OCI-LY1 (cell line): ENCODE measurements at regions not wholly inside any gene's neighbourhood (a gene's known extent, or its start where the extent isn't known, plus 50 kb on each side); places are given as distances from the start of the nearest gene placed in this dataset.

Experiments
- EZH2 ChIP-seq: fragments of 200-600 bp; sonication (generic), shearing (Covaris generic); IDR thresholded peaks from 2 replicates; pipeline ENCODE4 v1.8.0; 2017; ENCODE audit warnings: borderline replicate concordance, mixed run types, mild to moderate bottlenecking, antibody characterized with exemption, low read length, moderate library complexity, mixed read lengths
- TF ChIP-seq, protein P1 (sequence below): fragments of 200-600 bp; sonication (generic), shearing (Covaris generic); IDR thresholded peaks from 2 replicates; pipeline ENCODE4 v1.5.1; 2017; ENCODE audit warnings: mild to moderate bottlenecking, antibody characterized with exemption, low read length, moderate library complexity, mixed read lengths

DNA sequence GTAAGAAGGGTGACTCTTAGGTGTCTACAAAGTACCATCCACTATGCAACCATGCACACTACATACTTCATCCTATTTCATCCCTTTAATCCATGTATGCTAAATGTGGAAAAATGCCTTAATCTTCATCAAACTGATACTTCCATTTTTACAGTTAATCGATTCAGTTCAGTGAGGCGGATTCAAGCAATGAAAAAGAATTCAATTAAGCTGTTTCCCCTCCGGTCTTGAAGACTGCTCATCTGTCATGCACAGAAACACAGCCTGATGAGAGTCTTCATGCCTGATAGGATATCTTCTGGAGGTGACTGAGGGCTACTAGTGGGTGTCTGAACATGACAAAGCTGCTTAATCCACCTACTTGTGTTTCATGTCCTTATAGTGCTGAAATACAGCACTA lies 270.6 kb upstream of the ALCAM start:
- TF ChIP-seq, protein P1, sequence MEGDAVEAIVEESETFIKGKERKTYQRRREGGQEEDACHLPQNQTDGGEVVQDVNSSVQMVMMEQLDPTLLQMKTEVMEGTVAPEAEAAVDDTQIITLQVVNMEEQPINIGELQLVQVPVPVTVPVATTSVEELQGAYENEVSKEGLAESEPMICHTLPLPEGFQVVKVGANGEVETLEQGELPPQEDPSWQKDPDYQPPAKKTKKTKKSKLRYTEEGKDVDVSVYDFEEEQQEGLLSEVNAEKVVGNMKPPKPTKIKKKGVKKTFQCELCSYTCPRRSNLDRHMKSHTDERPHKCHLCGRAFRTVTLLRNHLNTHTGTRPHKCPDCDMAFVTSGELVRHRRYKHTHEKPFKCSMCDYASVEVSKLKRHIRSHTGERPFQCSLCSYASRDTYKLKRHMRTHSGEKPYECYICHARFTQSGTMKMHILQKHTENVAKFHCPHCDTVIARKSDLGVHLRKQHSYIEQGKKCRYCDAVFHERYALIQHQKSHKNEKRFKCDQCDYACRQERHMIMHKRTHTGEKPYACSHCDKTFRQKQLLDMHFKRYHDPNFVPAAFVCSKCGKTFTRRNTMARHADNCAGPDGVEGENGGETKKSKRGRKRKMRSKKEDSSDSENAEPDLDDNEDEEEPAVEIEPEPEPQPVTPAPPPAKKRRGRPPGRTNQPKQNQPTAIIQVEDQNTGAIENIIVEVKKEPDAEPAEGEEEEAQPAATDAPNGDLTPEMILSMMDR: no peak
- TF ChIP-seq EZH2: no peak
